Sigmoid colon (tissue), 6 donors: ENCODE measurements at regions not wholly inside any gene's neighbourhood (a gene's known extent, or its start where the extent isn't known, plus 50 kb on each side); places are given as distances from the start of the nearest gene placed in this dataset.

ENCODE experiments used
- DNase-seq: peaks from one replicate; pipeline ENCODE4 v3.0.0-alpha.2; 2019
- H3K27ac ChIP-seq, 4 donors: fragments of 200-600 bp; sonication (generic); one replicate each; pipeline ENCODE4 v1.5.1; 2016 to 2019; ENCODE audit warnings: mild to moderate bottlenecking in 1 of 4
- H3K27me3 ChIP-seq, 3 donors: fragments of 200-600 bp; sonication (generic); one replicate each; pipeline ENCODE4 v1.5.1; 2019; ENCODE audit warnings: mild to moderate bottlenecking in 1 of 3
- H3K36me3 ChIP-seq, 4 donors: fragments of 200-600 bp; sonication (generic); one replicate each; pipeline ENCODE4 v1.5.1; 2016 to 2019
- H3K4me1 ChIP-seq, 4 donors: fragments of 200-600 bp; sonication (generic); one replicate each; pipeline ENCODE4 v1.5.1; 2017 to 2019
- H3K4me3 ChIP-seq, 4 donors: fragments of 200-600 bp; sonication (generic); one replicate each; pipeline ENCODE4 v1.5.1; 2017 to 2019; ENCODE audit warnings: mild to moderate bottlenecking in 2 of 4, moderate library complexity in 1 of 4
- H3K9me3 ChIP-seq, 4 donors: fragments of 200-600 bp in 3 of 4; sonication (generic) in 3 of 4; one replicate each; pipeline versions ENCODE4 v1.5.1 to v1.6.1; 2013 to 2019
- CTCF ChIP-seq, 4 experiments: fragments of 450-650 bp in 3 of 4; fragments of 200-600 bp in 1 of 4; IDR thresholded peaks; one replicate each; pipeline ENCODE4 v1.5.1; 2016 to 2019; ENCODE audit warnings: antibody characterized with exemption in 4 of 4, mild to moderate bottlenecking in 3 of 4, moderate library complexity in 2 of 4
- EP300 ChIP-seq, 4 donors: sonication (generic); formaldehyde crosslinking; IDR thresholded peaks; one replicate each; pipeline ENCODE4 v1.6.1; 2017; ENCODE audit warnings: antibody characterized with exemption in 4 of 4
- POLR2A ChIP-seq, 2 donors: fragments of 450-650 bp; IDR thresholded peaks; one replicate each; pipeline ENCODE4 v1.6.1; 2016; ENCODE audit warnings: antibody characterized with exemption in 2 of 2, mild to moderate bottlenecking in 2 of 2, moderate library complexity in 2 of 2
- POLR2AphosphoS5 ChIP-seq, 4 donors: sonication (generic); formaldehyde crosslinking; IDR thresholded peaks; one replicate each; pipeline ENCODE4 v1.6.1; 2017; ENCODE audit warnings: antibody characterized with exemption in 4 of 4
- WGBS, 2 donors: extraction: QIAGEN DNeasy Blood & Tissue Kit; methylation state at CpG; one replicate each; pipeline ENCODE4 v1.1.7; 2013; 5-methylcytosine and 5-hydroxymethylcytosine counted together
- intact Hi-C: fragments of 100-400 bp; cut with DNase I; formaldehyde crosslinking; loops from one replicate; pipeline ENCODE4 v1.15.1; 2023
- donor health status: healthy with polysubstance abuse.
- donor health status: healthy.

GRCh38 chr9:22528485-22528884 lies 81.9 kb downstream of the DMRTA1 start:
- no peaks in the 10 kb centered on the region for H3K27me3 ChIP-seq
- H3K9me3 ChIP-seq = no peaks in the 10 kb centered on the region
- no peak overlapping the region for H3K27ac ChIP-seq
- WGBS, 2 donors = 46 to 47% methylated on average over 2 of the region's 2 CpGs
- TF ChIP-seq POLR2AphosphoS5 (IDR thresholded peaks at IDR 0.05) = no peak
- TF ChIP-seq POLR2A (IDR thresholded peaks at IDR 0.05) = no peak
- no peak for TF ChIP-seq EP300 (IDR thresholded peaks at IDR 0.05)
- TF ChIP-seq CTCF (IDR thresholded peaks at IDR 0.05) = no peak
- intact Hi-C loops = no loop called here
- H3K4me1 ChIP-seq = no peaks in the 10 kb centered on the region
- no peak overlapping the region for H3K4me3 ChIP-seq
- no peaks in the 10 kb centered on the region for H3K36me3 ChIP-seq
- no peak for DNase-seq

- no peaks in the 10 kb centered on the region for H3K4me1 ChIP-seq
- no peak overlapping the region for H3K4me3 ChIP-seq
- no peaks in the 10 kb centered on the region for H3K27me3 ChIP-seq
- intact Hi-C loops = no loop called here
- H3K27ac ChIP-seq = no peak overlapping the region
- TF ChIP-seq POLR2A (IDR thresholded peaks at IDR 0.05) = no peak
- no peak for TF ChIP-seq CTCF (IDR thresholded peaks at IDR 0.05)
- no peak for TF ChIP-seq POLR2AphosphoS5 (IDR thresholded peaks at IDR 0.05)
- no peak for TF ChIP-seq EP300 (IDR thresholded peaks at IDR 0.05)
- no peaks in the 10 kb centered on the region for H3K9me3 ChIP-seq
- H3K36me3 ChIP-seq = no peaks in the 10 kb centered on the region
- WGBS, 2 donors = 35 to 54% methylated on average over 6 of the region's 6 CpGs
- no peak for DNase-seq
Measured at GRCh38 chr9:22529426-22530199, 83.0 kb downstream of the DMRTA1 start.

GRCh38 chr9:22535780-22536179 lies 89.2 kb downstream of the DMRTA1 start:
- Histone ChIP-seq H3K4me3 (no peak overlapping the region), H3K27ac (no peak overlapping the region), H3K9me3 (no peaks in the 10 kb centered on the region), H3K27me3 (no peaks in the 10 kb centered on the region), H3K4me1 (no peaks in the 10 kb centered on the region), H3K36me3 (no peaks in the 10 kb centered on the region)
- TF ChIP-seq CTCF (IDR thresholded peaks at IDR 0.05) (no peak), POLR2A (IDR thresholded peaks at IDR 0.05) (no peak), EP300 (IDR thresholded peaks at IDR 0.05) (no peak), POLR2AphosphoS5 (IDR thresholded peaks at IDR 0.05) (no peak)
- intact Hi-C loops = no loop called here
- no peak for DNase-seq

GRCh38 chr9:22537721-22538120 lies 91.1 kb downstream of the DMRTA1 start:
- no peaks in the 10 kb centered on the region for H3K9me3 ChIP-seq
- no peak for DNase-seq
- intact Hi-C loops = no loop called here
- no peaks in the 10 kb centered on the region for H3K36me3 ChIP-seq
- no peak for TF ChIP-seq POLR2A (IDR thresholded peaks at IDR 0.05)
- TF ChIP-seq CTCF (IDR thresholded peaks at IDR 0.05) = no peak
- TF ChIP-seq EP300 (IDR thresholded peaks at IDR 0.05) = no peak
- TF ChIP-seq POLR2AphosphoS5 (IDR thresholded peaks at IDR 0.05) = no peak
- no peak overlapping the region for H3K27ac ChIP-seq
- no peak overlapping the region for H3K4me3 ChIP-seq
- no peaks in the 10 kb centered on the region for H3K27me3 ChIP-seq
- WGBS, 2 donors = 75 to 88% methylated on average over 5 of the region's 5 CpGs
- no peaks in the 10 kb centered on the region for H3K4me1 ChIP-seq

GRCh38 chr9:22548625-22549024 lies 102.0 kb downstream of the DMRTA1 start:
- 88 to 93% methylated on average over 2 of the region's 2 CpGs for WGBS, 2 donors
- intact Hi-C loops = no loop called here

More at GRCh38 chr9:22548625-22549024, 102.0 kb downstream of the DMRTA1 start:
- Histone ChIP-seq H3K27ac (no peak overlapping the region), H3K4me1 (no peaks in the 10 kb centered on the region), H3K4me3 (no peak overlapping the region), H3K36me3 (no peaks in the 10 kb centered on the region), H3K9me3 (no peaks in the 10 kb centered on the region), H3K27me3 (no peaks in the 10 kb centered on the region)
- TF ChIP-seq CTCF (IDR thresholded peaks at IDR 0.05) (no peak), POLR2AphosphoS5 (IDR thresholded peaks at IDR 0.05) (no peak), POLR2A (IDR thresholded peaks at IDR 0.05) (no peak)
- no peak for DNase-seq
